Upper lobe of left lung (tissue), 4 donors: ENCODE measurements at regions not wholly inside any gene's neighbourhood (a gene's known extent, or its start where the extent isn't known, plus 50 kb on each side); places are given as distances from the start of the nearest gene placed in this dataset.

Experiments
- EP300 ChIP-seq, 4 donors: sonication (generic); formaldehyde crosslinking; IDR thresholded peaks; one replicate each; pipeline ENCODE4 v1.5.1; 2017; ENCODE audit warnings: antibody characterized with exemption in 4 of 4, control low read depth in 2 of 4
- POLR2A ChIP-seq, 4 donors: fragments of 450-650 bp; IDR thresholded peaks; one replicate each; pipeline ENCODE4 v1.5.1; 2016 to 2017; ENCODE audit warnings: antibody characterized with exemption in 4 of 4, mild to moderate bottlenecking in 2 of 4
- TF ChIP-seq, protein P1 (sequence below), 6 experiments: fragments of 450-650 bp in 4 of 6; fragments of 200-600 bp in 2 of 6; sonication (generic) in 2 of 6; IDR thresholded peaks; one replicate each; pipeline ENCODE4 v1.5.1; 2016 to 2019; ENCODE audit warnings: antibody characterized with exemption in 6 of 6

DNA sequence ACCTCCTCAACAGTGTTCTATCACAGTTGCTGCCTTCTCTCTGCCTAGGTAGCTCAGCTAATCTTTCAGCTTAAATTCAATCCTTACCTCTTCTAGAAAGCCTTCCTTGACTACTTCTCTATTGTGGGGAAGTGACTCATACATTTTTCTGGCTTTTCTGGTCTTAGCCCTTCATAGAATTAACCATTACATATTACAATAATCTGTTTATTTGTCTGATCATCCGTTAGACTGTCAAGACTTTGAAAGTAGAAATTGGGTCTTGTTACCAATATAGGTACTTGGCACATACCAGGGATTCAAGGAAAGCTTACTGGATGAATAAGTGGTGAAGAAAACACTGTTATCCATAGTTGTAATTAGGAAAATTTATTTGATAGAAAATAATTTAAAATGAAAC is 89.6 kb downstream of the FANCF start:
- TF ChIP-seq, protein P1, sequence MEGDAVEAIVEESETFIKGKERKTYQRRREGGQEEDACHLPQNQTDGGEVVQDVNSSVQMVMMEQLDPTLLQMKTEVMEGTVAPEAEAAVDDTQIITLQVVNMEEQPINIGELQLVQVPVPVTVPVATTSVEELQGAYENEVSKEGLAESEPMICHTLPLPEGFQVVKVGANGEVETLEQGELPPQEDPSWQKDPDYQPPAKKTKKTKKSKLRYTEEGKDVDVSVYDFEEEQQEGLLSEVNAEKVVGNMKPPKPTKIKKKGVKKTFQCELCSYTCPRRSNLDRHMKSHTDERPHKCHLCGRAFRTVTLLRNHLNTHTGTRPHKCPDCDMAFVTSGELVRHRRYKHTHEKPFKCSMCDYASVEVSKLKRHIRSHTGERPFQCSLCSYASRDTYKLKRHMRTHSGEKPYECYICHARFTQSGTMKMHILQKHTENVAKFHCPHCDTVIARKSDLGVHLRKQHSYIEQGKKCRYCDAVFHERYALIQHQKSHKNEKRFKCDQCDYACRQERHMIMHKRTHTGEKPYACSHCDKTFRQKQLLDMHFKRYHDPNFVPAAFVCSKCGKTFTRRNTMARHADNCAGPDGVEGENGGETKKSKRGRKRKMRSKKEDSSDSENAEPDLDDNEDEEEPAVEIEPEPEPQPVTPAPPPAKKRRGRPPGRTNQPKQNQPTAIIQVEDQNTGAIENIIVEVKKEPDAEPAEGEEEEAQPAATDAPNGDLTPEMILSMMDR (IDR thresholded peaks at IDR 0.05) = no peak
- TF ChIP-seq EP300 (IDR thresholded peaks at IDR 0.05) = no peak
- TF ChIP-seq POLR2A (IDR thresholded peaks at IDR 0.05) = no peak
